H1 (cell line): ENCODE measurements at regions not wholly inside any gene's neighbourhood (a gene's known extent, or its start where the extent isn't known, plus 50 kb on each side); places are given as distances from the start of the nearest gene placed in this dataset.

Experiments used
- CTCF ChIA-PET: fragments of 300-600 bp; sonication (Branson Sonifier 250); formaldehyde crosslinking; loops from one replicate; lab custom pipeline; 2021; ENCODE audit not compliant: partially characterized antibody; lab: Charles Lee
- POLR2A ChIA-PET: fragments of 300-600 bp; sonication (Branson Sonifier 250); formaldehyde crosslinking; loops from one replicate; lab custom pipeline; 2021; ENCODE audit warnings: inconsistent platforms; ENCODE audit not compliant: partially characterized antibody; lab: Charles Lee
- DNase-seq, 2 experiments: peaks; one replicate each; pipeline versions ENCODE4 v3.0.0 to v3.0.0-alpha.2; 2010 to 2022; ENCODE audit warnings: low spot score in 2 of 2, low read depth in 1 of 2, mixed read lengths in 1 of 2
- FAIRE-seq: peaks from 2 replicates; lab custom pipeline; 2011; peaks lifted over from hg19 to GRCh38; lab: Jason Lieb, UNC
- H2AFZ ChIP-seq: 2 replicates; pipeline ENCODE4 v1.8.1; 2012; ENCODE audit warnings: low read length, inconsistent platforms
- H2AK5ac ChIP-seq: 2 replicates; pipeline ENCODE4 v1.6.1; 2013; ENCODE audit warnings: low read depth, low read length
- H2BK120ac ChIP-seq: replicated peaks from 2 replicates; pipeline ENCODE3; 2013; ENCODE audit warnings: low read depth, low read length, inconsistent platforms
- H2BK12ac ChIP-seq: 2 replicates; pipeline ENCODE4 v1.6.1; 2013; ENCODE audit warnings: low read depth, low read length
- H2BK15ac ChIP-seq: 2 replicates; pipeline ENCODE4 v1.6.1; 2013; ENCODE audit warnings: low read length
- H2BK20ac ChIP-seq: 2 replicates; pipeline ENCODE4 v1.6.1; 2013; ENCODE audit warnings: low read length
- H2BK5ac ChIP-seq: 2 replicates; pipeline ENCODE4 v1.6.1; 2013; ENCODE audit warnings: low read depth, low read length
- H3K14ac ChIP-seq: 2 replicates; pipeline ENCODE4 v1.6.1; 2013; ENCODE audit warnings: inconsistent platforms; ENCODE audit not compliant: insufficient read length
- H3K18ac ChIP-seq: 2 replicates; pipeline ENCODE4 v1.6.1; 2013; ENCODE audit warnings: low read length; ENCODE audit errors: extremely low read depth
- H3K23ac ChIP-seq: 2 replicates; pipeline ENCODE4 v1.6.1; 2013; ENCODE audit warnings: inconsistent platforms; ENCODE audit not compliant: insufficient read length
- H3K23me2 ChIP-seq: 2 replicates; pipeline ENCODE4 v1.6.1; 2013; ENCODE audit warnings: low read depth, low read length
- H3K27ac ChIP-seq: 2 replicates; pipeline ENCODE4 v1.6.1; 2011; ENCODE audit warnings: low read depth, low read length, inconsistent platforms
- H3K27me3 ChIP-seq, 4 experiments: replicated peaks in 1 of 4; 1 replicate in 1 of 4; 2 replicates in 3 of 4; pipeline versions ENCODE4 v1.6.1 to v1.8.1; 2011 to 2013; ENCODE audit warnings: low read length in 3 of 4, mild to moderate bottlenecking in 3 of 4, inconsistent platforms in 2 of 4, mixed read lengths in 2 of 4, moderate library complexity in 1 of 4; ENCODE audit not compliant: control insufficient read depth in 3 of 4, insufficient read depth in 3 of 4; ENCODE audit errors: extremely low read depth in 1 of 4
- H3K36me3 ChIP-seq, 4 experiments: 2 replicates each; pipeline versions ENCODE4 v1.6.1 to v1.8.1; 2011 to 2013; ENCODE audit warnings: mild to moderate bottlenecking in 4 of 4, low read length in 3 of 4, moderate library complexity in 2 of 4, control low read depth in 1 of 4, inconsistent platforms in 1 of 4; ENCODE audit not compliant: insufficient read depth in 4 of 4, control insufficient read depth in 2 of 4
- H3K4ac ChIP-seq: replicated peaks from 2 replicates; pipeline ENCODE3; 2013; ENCODE audit warnings: low read length, low read depth, mixed read lengths, inconsistent platforms; ENCODE audit not compliant: insufficient read length
- H3K4me1 ChIP-seq, 4 experiments: replicated peaks in 1 of 4; 1 replicate in 1 of 4; 2 replicates in 3 of 4; pipeline versions ENCODE4 v1.6.1 to v1.8.1; 2011 to 2013; ENCODE audit warnings: low read length in 3 of 4, inconsistent platforms in 2 of 4, mixed read lengths in 1 of 4; ENCODE audit not compliant: insufficient read depth in 4 of 4, control insufficient read depth in 3 of 4
- H3K4me2 ChIP-seq, 2 experiments: 2 replicates each; pipeline versions ENCODE4 v1.6.1 to v1.8.1; 2011 to 2013; ENCODE audit warnings: low read depth in 2 of 2, low read length in 2 of 2, control low read depth in 1 of 2, inconsistent platforms in 1 of 2, mild to moderate bottlenecking in 1 of 2; ENCODE audit not compliant: insufficient read depth in 1 of 2
- H3K4me3 ChIP-seq, 4 experiments: fragments of 200-600, 300-600 bp in 1 of 4; sonication (generic), shearing (Covaris generic), sonication (Bioruptor Twin) in 1 of 4; 2 replicates each; pipeline versions ENCODE4 v1.5.1 to v1.8.1; 2011 to 2016; ENCODE audit warnings: low read length in 4 of 4, low read depth in 3 of 4, control low read depth in 2 of 4, inconsistent platforms in 2 of 4, mild to moderate bottlenecking in 2 of 4, mixed read lengths in 1 of 4, moderate library complexity in 1 of 4; ENCODE audit not compliant: insufficient read depth in 2 of 4; ENCODE audit errors: extremely low read depth in 1 of 4
- H3K56ac ChIP-seq: replicated peaks from 2 replicates; pipeline ENCODE3; 2013; ENCODE audit warnings: low read depth, mild to moderate bottlenecking, mixed read lengths, low read length, inconsistent platforms; ENCODE audit not compliant: insufficient read length
- H3K79me1 ChIP-seq: 2 replicates; pipeline ENCODE4 v1.6.1; 2013; ENCODE audit warnings: low read depth, low read length, control low read depth
- H3K79me2 ChIP-seq, 2 experiments: 2 replicates each; pipeline versions ENCODE4 v1.6.1 to v1.8.1; 2012 to 2013; ENCODE audit warnings: low read length in 2 of 2, mild to moderate bottlenecking in 2 of 2, inconsistent platforms in 1 of 2; ENCODE audit not compliant: insufficient read depth in 2 of 2, control insufficient read depth in 1 of 2
- H3K9ac ChIP-seq, 4 experiments: replicated peaks in 1 of 4; 1 replicate in 1 of 4; 2 replicates in 3 of 4; pipeline versions ENCODE4 v1.6.1 to v1.8.1; 2011 to 2013; ENCODE audit warnings: low read depth in 3 of 4, low read length in 3 of 4, control low read depth in 2 of 4, mild to moderate bottlenecking in 2 of 4, moderate library complexity in 2 of 4, inconsistent platforms in 1 of 4; ENCODE audit errors: extremely low read depth in 1 of 4
- H3K9me3 ChIP-seq, 2 experiments: 2 replicates each; pipeline versions ENCODE4 v1.6.1 to v1.8.1; 2012 to 2013; ENCODE audit warnings: mild to moderate bottlenecking in 2 of 2, moderate library complexity in 2 of 2, control low read depth in 1 of 2, inconsistent platforms in 1 of 2, low read depth in 1 of 2, low read length in 1 of 2, mixed read lengths in 1 of 2; ENCODE audit not compliant: insufficient read depth in 2 of 2
- H4K20me1 ChIP-seq, 2 experiments: replicated peaks in 1 of 2; 2 replicates each; pipeline versions ENCODE3 to v1.8.1; 2011 to 2013; ENCODE audit warnings: inconsistent platforms in 2 of 2, low read length in 2 of 2, mild to moderate bottlenecking in 1 of 2; ENCODE audit not compliant: insufficient read depth in 2 of 2, control insufficient read depth in 1 of 2
- H4K5ac ChIP-seq: 2 replicates; pipeline ENCODE4 v1.6.1; 2013; ENCODE audit warnings: low read length, low read depth, mixed read lengths, inconsistent platforms; ENCODE audit not compliant: insufficient read length
- H4K8ac ChIP-seq: 2 replicates; pipeline ENCODE4 v1.8.0; 2013; ENCODE audit warnings: mild to moderate bottlenecking, moderate library complexity, low read length, inconsistent platforms; ENCODE audit not compliant: insufficient read depth; ENCODE audit errors: extremely low read depth
- H4K91ac ChIP-seq: replicated peaks from 2 replicates; pipeline ENCODE3; 2013; ENCODE audit warnings: low read length, mixed read lengths, inconsistent platforms; ENCODE audit not compliant: insufficient read length
- ATF3 ChIP-seq: IDR thresholded peaks from 2 replicates; pipeline ENCODE4 v1.6.1; 2011; ENCODE audit warnings: low read depth, mild to moderate bottlenecking, low read length; ENCODE audit not compliant: insufficient read depth
- BACH1 ChIP-seq: IDR thresholded peaks from 2 replicates; pipeline ENCODE4 v1.6.1; 2012; ENCODE audit warnings: low read length, improper control_type of control experiment
- CEBPB ChIP-seq: IDR thresholded peaks from 2 replicates; pipeline ENCODE4 v1.6.1; 2012; ENCODE audit warnings: low read depth, low read length
- EP300 ChIP-seq, 2 experiments: IDR thresholded peaks; 1 replicate in 1 of 2; 2 replicates in 1 of 2; pipeline ENCODE4 v1.6.1; 2011 to 2012; ENCODE audit warnings: low read depth in 2 of 2, low read length in 2 of 2, mild to moderate bottlenecking in 2 of 2, borderline replicate concordance in 1 of 2, inconsistent platforms in 1 of 2, moderate library complexity in 1 of 2
- GABPA ChIP-seq: IDR thresholded peaks from 2 replicates; pipeline ENCODE4 v1.6.1; 2011; ENCODE audit warnings: mild to moderate bottlenecking, low read length, moderate library complexity, borderline replicate concordance; ENCODE audit not compliant: insufficient read depth
- KDM1A ChIP-seq: fragments of 200-600, 300-600 bp; sonication (generic); IDR thresholded peaks from 2 replicates; pipeline ENCODE4 v1.7.1; 2016; ENCODE audit warnings: mild to moderate bottlenecking, low read length, borderline replicate concordance
- KDM5A ChIP-seq: fragments of 200-600 bp; IDR thresholded peaks from 2 replicates; pipeline ENCODE4 v1.7.1; 2012; ENCODE audit warnings: mild to moderate bottlenecking, low read length, inconsistent platforms, mixed read lengths
- POU5F1 ChIP-seq: IDR thresholded peaks from 2 replicates; pipeline ENCODE4 v1.6.1; 2011; ENCODE audit warnings: low read depth, mild to moderate bottlenecking, low read length, moderate library complexity
- RFX5 ChIP-seq: IDR thresholded peaks from 2 replicates; pipeline ENCODE4 v1.6.1; 2011; ENCODE audit warnings: low read depth, low read length, improper control_type of control experiment, borderline replicate concordance
- RNF2 ChIP-seq: fragments of 200-900, 300-1000 bp; sonication (generic); IDR thresholded peaks from 2 replicates; pipeline ENCODE4 v1.7.1; 2016; ENCODE audit warnings: borderline replicate concordance, low read depth, mild to moderate bottlenecking, antibody characterized with exemption, low read length; ENCODE audit not compliant: poor library complexity, severe bottlenecking; ENCODE audit errors: missing control alignments
- SP1 ChIP-seq: IDR thresholded peaks from 2 replicates; pipeline ENCODE4 v1.6.1; 2011; ENCODE audit warnings: low read depth, low read length
- USF2 ChIP-seq: IDR thresholded peaks from 2 replicates; pipeline ENCODE4 v1.6.1; 2011; ENCODE audit warnings: low read length, improper control_type of control experiment
- WGBS, 2 experiments: shearing (Covaris generic) in 1 of 2; methylation state at CpG; one replicate each; pipeline versions ENCODE4 v1.1.6 to v1.1.7; 2013 to 2015; ENCODE audit warnings: low lambda C conversion rate in 2 of 2, mixed read lengths in 2 of 2, inconsistent platforms in 1 of 2, low coverage in 1 of 2, missing lambda C conversion rate in 1 of 2; ENCODE audit not compliant: insufficient replicate concordance in 2 of 2, insufficient coverage in 1 of 2, insufficient read length in 1 of 2; ENCODE audit errors: extremely low coverage in 1 of 2, missing lambda C conversion rate in 1 of 2; 5-methylcytosine and 5-hydroxymethylcytosine counted together
- TF ChIP-seq, protein P1 (sequence below): IDR thresholded peaks from 2 replicates; pipeline ENCODE4 v1.6.1; 2012; ENCODE audit warnings: inconsistent platforms

DNA sequence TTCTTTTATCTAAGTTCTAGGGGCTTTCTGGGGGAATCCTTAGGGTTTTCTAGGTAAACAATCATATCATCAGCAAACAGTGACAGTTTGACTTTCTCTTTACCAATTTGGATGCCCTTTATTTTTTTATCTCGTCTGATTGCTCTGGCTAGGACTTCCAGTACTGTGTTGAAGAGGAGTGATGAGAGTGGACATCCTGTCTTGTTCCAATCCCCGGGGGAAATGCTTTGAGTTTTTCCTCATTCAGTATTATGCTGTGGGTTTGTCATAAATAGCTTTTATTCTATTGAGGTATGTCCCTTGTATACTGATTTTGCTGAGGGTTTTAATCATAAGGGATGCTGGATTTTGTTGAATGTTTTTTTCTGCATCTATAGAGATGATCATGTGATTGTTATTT lies 549.5 kb downstream of the EPHA4 start:
- ChIA-PET POLR2A (no interaction called here), CTCF (interaction anchor here (1.5 to 1.7 kb wide), 2 partner anchors 10 to 12 kb away, joined by 4 read pairs; no protein-coding TSS in a partner anchor)
- H3K23ac ChIP-seq: no peak overlapping the region
- no peak overlapping the region for H2BK5ac ChIP-seq
- H3K9me3 ChIP-seq: no peaks in the 10 kb centered on the region
- DNase-seq (no peak), FAIRE-seq (no peak)
- no peak overlapping the region for H2BK15ac ChIP-seq
- H2BK120ac ChIP-seq: no peak overlapping the region
- no peak overlapping the region for H2BK12ac ChIP-seq
- no peak overlapping the region for H3K14ac ChIP-seq
- no peaks in the 10 kb centered on the region for H3K79me1 ChIP-seq
- no peak overlapping the region for H3K9ac ChIP-seq
- no peak overlapping the region for H2AK5ac ChIP-seq
- no peak overlapping the region for H3K4me3 ChIP-seq
- H2AFZ ChIP-seq: no peak overlapping the region
- H3K79me2 ChIP-seq: no peaks in the 10 kb centered on the region
- 84% methylated on average over 2 of the region's 2 CpGs; no CpG with 5 or more reads in 1 of the 2 experiments for WGBS, 2 experiments
- H4K91ac ChIP-seq: no peak overlapping the region
- H4K5ac ChIP-seq: no peak overlapping the region
- H3K4ac ChIP-seq: no peak overlapping the region
- no peak overlapping the region for H3K27ac ChIP-seq
- no peak overlapping the region for H3K56ac ChIP-seq
- H3K36me3 ChIP-seq: no peaks in the 10 kb centered on the region
- no peaks in the 10 kb centered on the region for H4K20me1 ChIP-seq
- H3K23me2 ChIP-seq: no peaks in the 10 kb centered on the region
- no peak overlapping the region for H3K4me2 ChIP-seq
- no peaks in the 10 kb centered on the region for H3K27me3 ChIP-seq
- no peaks in the 10 kb centered on the region for H3K4me1 ChIP-seq
- no peak overlapping the region for H4K8ac ChIP-seq
- H2BK20ac ChIP-seq: no peak overlapping the region
- H3K18ac ChIP-seq: no peak overlapping the region
- TF ChIP-seq BACH1: no peak
- no peak for TF ChIP-seq POU5F1
- no peak for TF ChIP-seq RFX5
- no peak for TF ChIP-seq EP300 (IDR thresholded peaks at IDR 0.05; ENCODE audit: borderline replicate concordance in 1 of 2, low read depth in 2 of 2, low read length in 2 of 2)
- TF ChIP-seq RNF2: no peak
- TF ChIP-seq, protein P1, sequence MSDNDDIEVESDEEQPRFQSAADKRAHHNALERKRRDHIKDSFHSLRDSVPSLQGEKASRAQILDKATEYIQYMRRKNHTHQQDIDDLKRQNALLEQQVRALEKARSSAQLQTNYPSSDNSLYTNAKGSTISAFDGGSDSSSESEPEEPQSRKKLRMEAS: no peak
- no peak for TF ChIP-seq CEBPB
- TF ChIP-seq GABPA: no peak
- TF ChIP-seq SP1: no peak
- no peak for TF ChIP-seq KDM1A
- no peak for TF ChIP-seq ATF3
- TF ChIP-seq KDM5A: no peak
- no peak for TF ChIP-seq USF2
